HG02885 (cell line): ENCODE measurements at regions not wholly inside any gene's neighbourhood (a gene's known extent, or its start where the extent isn't known, plus 50 kb on each side); places are given as distances from the start of the nearest gene placed in this dataset.
"Not testable (repeated sequence)": the region's sequence is repeated elsewhere in the genome, so short reads cannot be mapped to it uniquely, and the experiment has no call there.

ENCODE experiments used
- ATAC-seq: cut with Tn5 transposase; IDR thresholded peaks from one replicate; pipeline ENCODE4 v1.9.1; 2021; ENCODE audit warnings: mild to moderate bottlenecking; ENCODE audit not compliant: unreplicated experiment, poor library complexity

- ATAC-seq: no peak
These were observed 1409.1 kb downstream of the CDH11 start for GRCh38 chr16:63712725-63713124.

- no peak for ATAC-seq
These were observed 1418.3 kb downstream of the CDH11 start for GRCh38 chr16:63703612-63704011.

- no peak for ATAC-seq
These were observed 1418.8 kb downstream of the CDH11 start for GRCh38 chr16:63702981-63703590.

- no peak for ATAC-seq
These were observed 1424.1 kb downstream of the CDH11 start for GRCh38 chr16:63697736-63698135.

GRCh38 chr16:63695347-63695746, 1426.5 kb downstream of the CDH11 start:
- no peak for ATAC-seq

- ATAC-seq: no peak
These were observed 1430.9 kb downstream of the CDH11 start for GRCh38 chr16:63690961-63691360.

GRCh38 chr16:63690267-63690666, 1431.6 kb downstream of the CDH11 start:
- ATAC-seq: no peak

GRCh38 chr16:63689068-63689467, 1432.8 kb downstream of the CDH11 start:
- no peak for ATAC-seq

- no peak for ATAC-seq
These were observed 1437.4 kb downstream of the CDH11 start for GRCh38 chr16:63684149-63685101.

- ATAC-seq: no peak
These were observed 1439.0 kb downstream of the CDH11 start for GRCh38 chr16:63682844-63683243.

GRCh38 chr16:63672493-63672892, 1449.4 kb downstream of the CDH11 start:
- ATAC-seq: no peak

- no peak for ATAC-seq
These were observed 1458.7 kb downstream of the CDH11 start for GRCh38 chr16:63663155-63663554.

- no peak for ATAC-seq
These were observed 1466.0 kb downstream of the CDH11 start for GRCh38 chr16:63655846-63656245.

GRCh38 chr16:63653044-63653839, 1468.6 kb downstream of the CDH11 start:
- ATAC-seq: no peak

GRCh38 chr16:63652091-63652490, 1469.8 kb downstream of the CDH11 start:
- ATAC-seq: no peak

- ATAC-seq: no peak
These were observed 1471.3 kb downstream of the CDH11 start for GRCh38 chr16:63650550-63650949.

GRCh38 chr16:63633706-63634445, 1488.0 kb downstream of the CDH11 start:
- not testable (repeated sequence) for ATAC-seq

GRCh38 chr16:63629272-63629671, 1492.6 kb downstream of the CDH11 start:
- no peak for ATAC-seq

GRCh38 chr16:63628812-63629211, 1493.1 kb downstream of the CDH11 start:
- no peak for ATAC-seq

- no peak for ATAC-seq
These were observed 1496.7 kb downstream of the CDH11 start for GRCh38 chr16:63625126-63625525.
